ENCODE measurements at regions not wholly inside any gene's neighbourhood (a gene's known extent, or its start where the extent isn't known, plus 50 kb on each side); places are given as distances from the start of the nearest gene placed in this dataset.

DNA sequence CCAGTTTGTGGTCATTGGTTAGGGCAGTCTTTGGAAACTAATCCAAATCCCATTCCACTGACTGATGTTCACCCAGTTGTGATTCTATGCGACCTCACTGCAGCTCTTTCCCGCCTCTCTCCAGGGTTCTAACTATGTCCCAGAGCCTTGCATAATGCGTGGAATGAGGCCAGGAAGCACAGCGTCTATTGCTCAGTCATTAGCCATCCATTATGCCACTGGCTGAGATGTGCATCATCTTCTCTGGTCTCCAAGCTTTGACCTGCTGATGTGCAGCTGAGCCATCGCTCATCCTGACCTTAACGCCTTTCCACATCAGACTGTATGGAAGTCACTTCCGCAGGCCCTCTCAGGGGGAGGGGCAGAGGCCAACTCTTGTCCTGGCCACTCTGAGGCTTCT is 115.4 kb upstream of the VRK1 start:
- H3K4me3 ChIP-seq (ENCODE audit: low read length, poor library complexity, severe bottlenecking): no peak overlapping the region
- no peak overlapping the region for H2AFZ ChIP-seq (ENCODE audit: low read length)
- H3K4me2 ChIP-seq (ENCODE audit: low read depth, low read length, poor library complexity, severe bottlenecking): no peak overlapping the region
- no peaks in the 10 kb centered on the region for H4K20me1 ChIP-seq (ENCODE audit: insufficient read depth, low read length, poor library complexity, severe bottlenecking)
- H3K36me3 ChIP-seq (ENCODE audit: insufficient read depth, low read length): no peaks in the 10 kb centered on the region
- no peaks in the 10 kb centered on the region for H3F3A ChIP-seq (ENCODE audit: low read depth)
- TF ChIP-seq, protein P1, sequence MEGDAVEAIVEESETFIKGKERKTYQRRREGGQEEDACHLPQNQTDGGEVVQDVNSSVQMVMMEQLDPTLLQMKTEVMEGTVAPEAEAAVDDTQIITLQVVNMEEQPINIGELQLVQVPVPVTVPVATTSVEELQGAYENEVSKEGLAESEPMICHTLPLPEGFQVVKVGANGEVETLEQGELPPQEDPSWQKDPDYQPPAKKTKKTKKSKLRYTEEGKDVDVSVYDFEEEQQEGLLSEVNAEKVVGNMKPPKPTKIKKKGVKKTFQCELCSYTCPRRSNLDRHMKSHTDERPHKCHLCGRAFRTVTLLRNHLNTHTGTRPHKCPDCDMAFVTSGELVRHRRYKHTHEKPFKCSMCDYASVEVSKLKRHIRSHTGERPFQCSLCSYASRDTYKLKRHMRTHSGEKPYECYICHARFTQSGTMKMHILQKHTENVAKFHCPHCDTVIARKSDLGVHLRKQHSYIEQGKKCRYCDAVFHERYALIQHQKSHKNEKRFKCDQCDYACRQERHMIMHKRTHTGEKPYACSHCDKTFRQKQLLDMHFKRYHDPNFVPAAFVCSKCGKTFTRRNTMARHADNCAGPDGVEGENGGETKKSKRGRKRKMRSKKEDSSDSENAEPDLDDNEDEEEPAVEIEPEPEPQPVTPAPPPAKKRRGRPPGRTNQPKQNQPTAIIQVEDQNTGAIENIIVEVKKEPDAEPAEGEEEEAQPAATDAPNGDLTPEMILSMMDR (conservative IDR thresholded peaks at IDR 0.05; ENCODE audit: low read length): no peak
- TF ChIP-seq EZH2phosphoT487 (IDR thresholded peaks at IDR 0.05; ENCODE audit: borderline replicate concordance): no peak
- no peaks in the 10 kb centered on the region for H3K27me3 ChIP-seq (ENCODE audit: insufficient read depth, low read length, poor library complexity, severe bottlenecking)
- no peaks in the 10 kb centered on the region for H3K4me1 ChIP-seq (ENCODE audit: insufficient read depth, low read length, poor library complexity, severe bottlenecking)
- H3K9me3 ChIP-seq (ENCODE audit: insufficient read depth, low read depth, low read length): no peaks in the 10 kb centered on the region
- H3K79me2 ChIP-seq (ENCODE audit: insufficient read depth, low read length): no peaks in the 10 kb centered on the region
- H3K9ac ChIP-seq (ENCODE audit: low read depth, low read length, poor library complexity, severe bottlenecking): no peak overlapping the region
- H3K9me2 ChIP-seq (replicated peaks; ENCODE audit: low read depth, low read length): no peaks in the 10 kb centered on the region

DNA sequence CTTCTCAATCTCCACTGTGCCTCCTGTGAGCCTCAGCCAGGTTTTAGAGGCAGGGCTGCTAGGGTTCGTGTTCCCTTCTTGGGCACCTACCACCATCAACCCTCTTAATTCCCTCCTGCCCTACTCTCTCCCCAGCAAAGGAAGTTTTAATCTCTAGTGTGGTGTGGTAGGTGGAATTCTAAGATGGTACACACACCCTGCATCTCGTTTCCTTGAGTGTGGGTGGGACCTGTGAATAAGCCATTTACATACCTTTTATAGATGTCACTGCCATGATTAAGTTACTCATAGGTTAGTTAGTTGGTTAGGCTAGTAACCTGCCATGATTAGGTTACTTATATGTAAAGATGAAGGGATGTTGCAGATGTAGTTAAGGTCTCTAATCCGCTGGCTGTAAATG is 114.8 kb upstream of the VRK1 start:
- no peaks in the 10 kb centered on the region for H3K9me3 ChIP-seq (ENCODE audit: insufficient read depth, low read depth, low read length)
- no peaks in the 10 kb centered on the region for H3K36me3 ChIP-seq (ENCODE audit: insufficient read depth, low read length)
- no peak overlapping the region for H3K4me2 ChIP-seq (ENCODE audit: low read depth, low read length, poor library complexity, severe bottlenecking)
- no peak overlapping the region for H3K9ac ChIP-seq (ENCODE audit: low read depth, low read length, poor library complexity, severe bottlenecking)
- H3K9me2 ChIP-seq (replicated peaks; ENCODE audit: low read depth, low read length): no peaks in the 10 kb centered on the region
- H3F3A ChIP-seq (ENCODE audit: low read depth): no peaks in the 10 kb centered on the region
- no peaks in the 10 kb centered on the region for H3K4me1 ChIP-seq (ENCODE audit: insufficient read depth, low read length, poor library complexity, severe bottlenecking)
- TF ChIP-seq, protein P1 (conservative IDR thresholded peaks at IDR 0.05; ENCODE audit: low read length): no peak
- TF ChIP-seq EZH2phosphoT487 (IDR thresholded peaks at IDR 0.05; ENCODE audit: borderline replicate concordance): no peak
- H2AFZ ChIP-seq (ENCODE audit: low read length): no peak overlapping the region
- H3K27me3 ChIP-seq (ENCODE audit: insufficient read depth, low read length, poor library complexity, severe bottlenecking): no peaks in the 10 kb centered on the region
- H4K20me1 ChIP-seq (ENCODE audit: insufficient read depth, low read length, poor library complexity, severe bottlenecking): no peaks in the 10 kb centered on the region
- no peaks in the 10 kb centered on the region for H3K79me2 ChIP-seq (ENCODE audit: insufficient read depth, low read length)
- H3K4me3 ChIP-seq (ENCODE audit: low read length, poor library complexity, severe bottlenecking): no peak overlapping the region

DNA sequence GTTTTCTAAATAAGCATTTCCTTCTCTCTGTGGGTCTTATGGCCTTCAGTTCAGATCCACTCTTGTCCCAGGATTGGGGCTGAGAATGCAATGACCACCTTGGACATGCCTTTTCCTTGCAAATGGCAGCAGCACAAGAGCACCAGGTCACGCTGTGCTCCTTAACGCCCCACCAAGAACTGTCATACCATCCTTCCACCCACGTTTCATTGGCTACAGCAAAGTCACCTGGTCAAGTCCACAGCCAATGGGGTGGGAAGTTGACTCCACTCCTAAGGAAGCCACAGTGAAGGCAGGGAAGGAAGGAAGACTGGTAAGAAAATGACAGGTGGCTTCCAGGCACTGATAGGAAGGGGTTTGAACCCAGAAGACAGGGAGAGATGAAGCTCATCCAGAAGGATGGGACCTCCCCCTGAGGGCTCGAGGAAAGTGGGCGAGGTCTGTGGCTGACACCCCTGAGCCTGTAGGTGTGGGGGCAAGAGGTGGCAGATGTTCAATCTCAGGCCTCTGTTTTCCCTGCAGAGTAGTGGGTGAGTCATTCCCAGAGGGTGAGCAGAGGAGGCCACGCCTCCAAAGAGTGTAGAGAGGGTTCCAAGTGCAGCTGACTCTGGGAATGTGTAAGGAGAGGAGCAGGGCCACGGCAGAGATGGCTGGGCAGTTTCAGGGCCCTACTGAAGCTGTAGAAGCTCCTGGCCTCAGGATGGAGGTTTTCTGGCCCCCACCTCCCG is 113.5 kb upstream of the VRK1 start:
- H3K79me2 ChIP-seq (ENCODE audit: insufficient read depth, low read length): no peaks in the 10 kb centered on the region
- no peak overlapping the region for H2AFZ ChIP-seq (ENCODE audit: low read length)
- H3K4me1 ChIP-seq (ENCODE audit: insufficient read depth, low read length, poor library complexity, severe bottlenecking): no peaks in the 10 kb centered on the region
- H3K36me3 ChIP-seq (ENCODE audit: insufficient read depth, low read length): no peaks in the 10 kb centered on the region
- no peak overlapping the region for H3K9ac ChIP-seq (ENCODE audit: low read depth, low read length, poor library complexity, severe bottlenecking)
- no peaks in the 10 kb centered on the region for H3F3A ChIP-seq (ENCODE audit: low read depth)
- no peaks in the 10 kb centered on the region for H3K9me2 ChIP-seq (replicated peaks; ENCODE audit: low read depth, low read length)
- no peak overlapping the region for H3K4me3 ChIP-seq (ENCODE audit: low read length, poor library complexity, severe bottlenecking)
- TF ChIP-seq, protein P1 (conservative IDR thresholded peaks at IDR 0.05; ENCODE audit: low read length): no peak
- no peak for TF ChIP-seq EZH2phosphoT487 (IDR thresholded peaks at IDR 0.05; ENCODE audit: borderline replicate concordance)
- H3K27me3 ChIP-seq (ENCODE audit: insufficient read depth, low read length, poor library complexity, severe bottlenecking): no peaks in the 10 kb centered on the region
- H3K9me3 ChIP-seq (ENCODE audit: insufficient read depth, low read depth, low read length): no peaks in the 10 kb centered on the region
- H4K20me1 ChIP-seq (ENCODE audit: insufficient read depth, low read length, poor library complexity, severe bottlenecking): no peaks in the 10 kb centered on the region
- H3K4me2 ChIP-seq (ENCODE audit: low read depth, low read length, poor library complexity, severe bottlenecking): no peak overlapping the region
